ENCODE measurements at regions not wholly inside any gene's neighbourhood (a gene's known extent, or its start where the extent isn't known, plus 50 kb on each side); places are given as distances from the start of the nearest gene placed in this dataset.

GRCh38 chr12:18970603-18971002, 158.9 kb upstream of the PLEKHA5 start (continued):
- TF ChIP-seq, protein P1, sequence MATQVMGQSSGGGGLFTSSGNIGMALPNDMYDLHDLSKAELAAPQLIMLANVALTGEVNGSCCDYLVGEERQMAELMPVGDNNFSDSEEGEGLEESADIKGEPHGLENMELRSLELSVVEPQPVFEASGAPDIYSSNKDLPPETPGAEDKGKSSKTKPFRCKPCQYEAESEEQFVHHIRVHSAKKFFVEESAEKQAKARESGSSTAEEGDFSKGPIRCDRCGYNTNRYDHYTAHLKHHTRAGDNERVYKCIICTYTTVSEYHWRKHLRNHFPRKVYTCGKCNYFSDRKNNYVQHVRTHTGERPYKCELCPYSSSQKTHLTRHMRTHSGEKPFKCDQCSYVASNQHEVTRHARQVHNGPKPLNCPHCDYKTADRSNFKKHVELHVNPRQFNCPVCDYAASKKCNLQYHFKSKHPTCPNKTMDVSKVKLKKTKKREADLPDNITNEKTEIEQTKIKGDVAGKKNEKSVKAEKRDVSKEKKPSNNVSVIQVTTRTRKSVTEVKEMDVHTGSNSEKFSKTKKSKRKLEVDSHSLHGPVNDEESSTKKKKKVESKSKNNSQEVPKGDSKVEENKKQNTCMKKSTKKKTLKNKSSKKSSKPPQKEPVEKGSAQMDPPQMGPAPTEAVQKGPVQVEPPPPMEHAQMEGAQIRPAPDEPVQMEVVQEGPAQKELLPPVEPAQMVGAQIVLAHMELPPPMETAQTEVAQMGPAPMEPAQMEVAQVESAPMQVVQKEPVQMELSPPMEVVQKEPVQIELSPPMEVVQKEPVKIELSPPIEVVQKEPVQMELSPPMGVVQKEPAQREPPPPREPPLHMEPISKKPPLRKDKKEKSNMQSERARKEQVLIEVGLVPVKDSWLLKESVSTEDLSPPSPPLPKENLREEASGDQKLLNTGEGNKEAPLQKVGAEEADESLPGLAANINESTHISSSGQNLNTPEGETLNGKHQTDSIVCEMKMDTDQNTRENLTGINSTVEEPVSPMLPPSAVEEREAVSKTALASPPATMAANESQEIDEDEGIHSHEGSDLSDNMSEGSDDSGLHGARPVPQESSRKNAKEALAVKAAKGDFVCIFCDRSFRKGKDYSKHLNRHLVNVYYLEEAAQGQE (IDR thresholded peaks at IDR 0.05): no peak
- no peak for TF ChIP-seq SP1 (IDR thresholded peaks at IDR 0.05)

DNA sequence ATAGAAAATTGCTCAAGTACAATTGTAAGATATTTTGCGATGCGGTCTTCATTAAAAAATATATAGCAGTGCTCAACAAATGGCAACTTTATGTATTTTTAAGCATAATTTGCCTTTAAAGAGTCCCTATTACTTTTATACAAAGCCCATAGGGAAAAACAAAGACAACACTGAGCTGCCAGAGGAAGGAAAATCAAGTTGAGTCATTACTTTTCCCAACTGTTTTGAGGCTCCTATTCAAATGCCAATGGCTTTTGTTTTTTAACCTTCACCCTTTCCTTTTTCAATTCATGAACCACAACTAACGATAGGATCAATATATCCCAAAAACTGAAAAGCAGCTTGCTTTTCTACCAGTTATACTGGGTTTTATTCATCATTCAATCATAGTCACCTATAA, 157.6 kb upstream of the PLEKHA5 start:
- H3K4me3 ChIP-seq (ENCODE audit: low read depth in 1 of 3, low read length in 3 of 3): no peak overlapping the region
- no peak for DNase-seq (ENCODE audit: low spot score)
- H3K4me1 ChIP-seq (ENCODE audit: control insufficient read depth in 4 of 4, insufficient read depth in 4 of 4, low read length in 3 of 4): peaks cover 0 to 2% (median 0%) of the 10 kb centered on the region in 4 donors
- no peak for TF ChIP-seq HNF4A (conservative IDR thresholded peaks at IDR 0.05)
- TF ChIP-seq, protein P2, sequence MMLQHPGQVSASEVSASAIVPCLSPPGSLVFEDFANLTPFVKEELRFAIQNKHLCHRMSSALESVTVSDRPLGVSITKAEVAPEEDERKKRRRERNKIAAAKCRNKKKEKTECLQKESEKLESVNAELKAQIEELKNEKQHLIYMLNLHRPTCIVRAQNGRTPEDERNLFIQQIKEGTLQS (IDR thresholded peaks at IDR 0.05): no peak
- no peak for TF ChIP-seq FOXA1 (IDR thresholded peaks at IDR 0.05)
- no peak for TF ChIP-seq CTCF (IDR thresholded peaks at IDR 0.05; ENCODE audit: low read depth, low read length, missing input control)
- TF ChIP-seq JUND (IDR thresholded peaks at IDR 0.05): no peak
- no peak for TF ChIP-seq GABPA (IDR thresholded peaks at IDR 0.05 in 1 of 2, conservative IDR thresholded peaks at IDR 0.05 in 1 of 2)
- no peak for TF ChIP-seq RXRA (IDR thresholded peaks at IDR 0.05)
- TF ChIP-seq, protein P3, sequence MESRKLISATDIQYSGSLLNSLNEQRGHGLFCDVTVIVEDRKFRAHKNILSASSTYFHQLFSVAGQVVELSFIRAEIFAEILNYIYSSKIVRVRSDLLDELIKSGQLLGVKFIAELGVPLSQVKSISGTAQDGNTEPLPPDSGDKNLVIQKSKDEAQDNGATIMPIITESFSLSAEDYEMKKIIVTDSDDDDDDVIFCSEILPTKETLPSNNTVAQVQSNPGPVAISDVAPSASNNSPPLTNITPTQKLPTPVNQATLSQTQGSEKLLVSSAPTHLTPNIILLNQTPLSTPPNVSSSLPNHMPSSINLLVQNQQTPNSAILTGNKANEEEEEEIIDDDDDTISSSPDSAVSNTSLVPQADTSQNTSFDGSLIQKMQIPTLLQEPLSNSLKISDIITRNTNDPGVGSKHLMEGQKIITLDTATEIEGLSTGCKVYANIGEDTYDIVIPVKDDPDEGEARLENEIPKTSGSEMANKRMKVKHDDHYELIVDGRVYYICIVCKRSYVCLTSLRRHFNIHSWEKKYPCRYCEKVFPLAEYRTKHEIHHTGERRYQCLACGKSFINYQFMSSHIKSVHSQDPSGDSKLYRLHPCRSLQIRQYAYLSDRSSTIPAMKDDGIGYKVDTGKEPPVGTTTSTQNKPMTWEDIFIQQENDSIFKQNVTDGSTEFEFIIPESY (IDR thresholded peaks at IDR 0.05): no peak
- no peak for TF ChIP-seq MAX (IDR thresholded peaks at IDR 0.05)
- no peak for TF ChIP-seq RAD21 (IDR thresholded peaks at IDR 0.05)
- TF ChIP-seq EGR1 (IDR thresholded peaks at IDR 0.05; ENCODE audit: low read depth in 2 of 2): no peak
- no peak for TF ChIP-seq HNF4G (IDR thresholded peaks at IDR 0.05)
- TF ChIP-seq, protein P1 (IDR thresholded peaks at IDR 0.05): no peak
- no peak for TF ChIP-seq YY1 (IDR thresholded peaks at IDR 0.05)
- no peak for TF ChIP-seq NR2F2 (IDR thresholded peaks at IDR 0.05)
- TF ChIP-seq TAF1 (conservative IDR thresholded peaks at IDR 0.05): no peak
- no peaks in the 10 kb centered on the region for H3K36me3 ChIP-seq (ENCODE audit: control insufficient read depth in 4 of 4, insufficient read depth in 3 of 4, low read depth in 1 of 4, low read length in 3 of 4)
- WGBS: 94% methylated on average over 3 of the region's 3 CpGs
- no peaks in the 10 kb centered on the region for H3K27me3 ChIP-seq (ENCODE audit: control insufficient read depth in 4 of 4, insufficient read depth in 4 of 4, low read length in 3 of 4)
- H3K9ac ChIP-seq (ENCODE audit: low read depth in 1 of 2, low read length in 2 of 2): no peak overlapping the region
- no peak overlapping the region for H3K27ac ChIP-seq (ENCODE audit: low read depth in 1 of 2, low read length in 2 of 2)
- H3K9me3 ChIP-seq (ENCODE audit: control insufficient read depth in 4 of 4, low read length in 3 of 4): no peaks in the 10 kb centered on the region

Measured in liver (tissue), 8 donors.